ENCODE measurements at regions not wholly inside any gene's neighbourhood (a gene's known extent, or its start where the extent isn't known, plus 50 kb on each side); places are given as distances from the start of the nearest gene placed in this dataset.
A peak's percentile ranks its signal among the peaks of the same experiment; 100 is the strongest.

- Histone ChIP-seq H3K9me2 (ENCODE audit: insufficient read depth) (no peaks in the 10 kb centered on the region), H3K36me3 (ENCODE audit: control insufficient read depth in 1 of 2, insufficient read depth in 2 of 2, low read length in 2 of 2) (no peaks in the 10 kb centered on the region), H3K79me2 (ENCODE audit: insufficient read depth, low read length) (no peaks in the 10 kb centered on the region), H3K4me2 (ENCODE audit: low read length) (no peak overlapping the region), H4K20me1 (ENCODE audit: insufficient read depth) (no peaks in the 10 kb centered on the region), H3K9ac (ENCODE audit: low read length) (no peak overlapping the region), H3K4me1 (ENCODE audit: control insufficient read depth in 1 of 2, insufficient read depth in 2 of 2, low read length in 2 of 2) (peaks cover 0 to 4% of the 10 kb centered on the region in 2 experiments; a peak in 3 of 4 replicates), H3K4me3 (replicated peaks in 1 of 2; ENCODE audit: low read depth in 1 of 2, low read length in 2 of 2) (no peak overlapping the region), H3K27ac (ENCODE audit: low read depth, low read length) (no peak overlapping the region), H2AFZ (ENCODE audit: low read depth, low read length, poor library complexity, severe bottlenecking) (no peak overlapping the region), H3K27me3 (ENCODE audit: insufficient read depth, low read length) (no peaks in the 10 kb centered on the region), H3K9me3 (ENCODE audit: control insufficient read depth in 1 of 2, insufficient read depth in 1 of 2, low read depth in 1 of 2, low read length in 2 of 2) (no peaks in the 10 kb centered on the region)
- intact Hi-C loops (cut with micrococcal nuclease), result no loop called here
- CTCF ChIA-PET, result no interaction called here
- POLR2A ChIA-PET, result no interaction called here
- peak; percentile 32; the same call in 1 of the 2 replicates for ATAC-seq
- RAD21 ChIA-PET (ENCODE audit: low non-redundant PET in 1 of 2, low total read pairs in 2 of 2, uncharacterized antibody in 2 of 2, unreplicated experiment in 2 of 2), result no interaction called here
- no TSS peak for BruUV-seq (replicated peaks)
- TF ChIP-seq ELF1 (IDR thresholded peaks at IDR 0.05; ENCODE audit: borderline replicate concordance, low read depth), result no peak
- TF ChIP-seq TCF7L2 (IDR thresholded peaks at IDR 0.05; ENCODE audit: borderline replicate concordance, extremely low read depth, insufficient read depth, insufficient read length), result peak; percentile 78
- DNase-seq (ENCODE audit: low read depth, low spot score), result no peak
These were observed 221.8 kb downstream of the ENC1 start for GRCh38 chr5:74418709-74419108.

DNA sequence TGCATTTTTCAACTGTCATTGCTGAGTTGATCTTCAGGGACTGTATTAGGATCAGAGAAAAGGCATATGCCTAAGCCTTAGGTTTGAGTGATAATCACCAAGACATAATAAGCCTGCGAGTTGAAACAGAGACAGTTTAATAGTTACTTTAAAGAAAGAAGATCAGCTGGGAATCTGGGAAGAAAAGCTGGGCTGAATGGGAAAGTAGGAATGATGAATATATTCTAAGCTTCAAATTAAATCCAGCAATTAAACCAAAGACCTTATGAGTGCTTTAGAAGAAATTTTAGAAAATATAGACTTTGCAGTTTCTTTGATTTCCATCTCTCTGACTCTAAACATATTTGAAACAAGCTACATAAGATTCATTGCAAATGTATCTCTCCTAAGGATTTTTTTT, 222.3 kb downstream of the ENC1 start:
- H3K27ac ChIP-seq (ENCODE audit: low read depth, low read length), result no peak overlapping the region

More for the DNA sequence above, 222.3 kb downstream of the ENC1 start:
- Histone ChIP-seq H3K79me2 (ENCODE audit: insufficient read depth, low read length) (no peaks in the 10 kb centered on the region), H3K9me2 (ENCODE audit: insufficient read depth) (no peaks in the 10 kb centered on the region), H3K4me2 (ENCODE audit: low read length) (no peak overlapping the region), H4K20me1 (ENCODE audit: insufficient read depth) (no peaks in the 10 kb centered on the region), H2AFZ (ENCODE audit: low read depth, low read length, poor library complexity, severe bottlenecking) (no peak overlapping the region), H3K4me1 (ENCODE audit: control insufficient read depth in 1 of 2, insufficient read depth in 2 of 2, low read length in 2 of 2) (peaks cover 0 to 4% of the 10 kb centered on the region in 2 experiments; a peak in 3 of 4 replicates), H3K9ac (ENCODE audit: low read length) (no peak overlapping the region), H3K4me3 (replicated peaks in 1 of 2; ENCODE audit: low read depth in 1 of 2, low read length in 2 of 2) (no peak overlapping the region), H3K9me3 (ENCODE audit: control insufficient read depth in 1 of 2, insufficient read depth in 1 of 2, low read depth in 1 of 2, low read length in 2 of 2) (no peaks in the 10 kb centered on the region), H3K27me3 (ENCODE audit: insufficient read depth, low read length) (no peaks in the 10 kb centered on the region), H3K36me3 (ENCODE audit: control insufficient read depth in 1 of 2, insufficient read depth in 2 of 2, low read length in 2 of 2) (no peaks in the 10 kb centered on the region)
- DNase-seq (ENCODE audit: low read depth, low spot score) (no peak), ATAC-seq (no peak)
- BruUV-seq (replicated peaks), result no TSS peak
- ChIA-PET CTCF (no interaction called here), POLR2A (no interaction called here), RAD21 (ENCODE audit: low non-redundant PET in 1 of 2, low total read pairs in 2 of 2, uncharacterized antibody in 2 of 2, unreplicated experiment in 2 of 2) (no interaction called here)
- intact Hi-C loops (cut with micrococcal nuclease), result no loop called here
- TF ChIP-seq FOSL1 (IDR thresholded peaks at IDR 0.05; ENCODE audit: low read depth), result no peak
- no peak for TF ChIP-seq EGR1 (IDR thresholded peaks at IDR 0.05; ENCODE audit: low read depth)
- TF ChIP-seq CEBPB (IDR thresholded peaks at IDR 0.05; ENCODE audit: low read depth), result no peak
- no peak for TF ChIP-seq SRF (IDR thresholded peaks at IDR 0.05; ENCODE audit: low read depth)
- no peak for TF ChIP-seq SP1 (IDR thresholded peaks at IDR 0.05; ENCODE audit: low read depth)
- TF ChIP-seq, protein P1, sequence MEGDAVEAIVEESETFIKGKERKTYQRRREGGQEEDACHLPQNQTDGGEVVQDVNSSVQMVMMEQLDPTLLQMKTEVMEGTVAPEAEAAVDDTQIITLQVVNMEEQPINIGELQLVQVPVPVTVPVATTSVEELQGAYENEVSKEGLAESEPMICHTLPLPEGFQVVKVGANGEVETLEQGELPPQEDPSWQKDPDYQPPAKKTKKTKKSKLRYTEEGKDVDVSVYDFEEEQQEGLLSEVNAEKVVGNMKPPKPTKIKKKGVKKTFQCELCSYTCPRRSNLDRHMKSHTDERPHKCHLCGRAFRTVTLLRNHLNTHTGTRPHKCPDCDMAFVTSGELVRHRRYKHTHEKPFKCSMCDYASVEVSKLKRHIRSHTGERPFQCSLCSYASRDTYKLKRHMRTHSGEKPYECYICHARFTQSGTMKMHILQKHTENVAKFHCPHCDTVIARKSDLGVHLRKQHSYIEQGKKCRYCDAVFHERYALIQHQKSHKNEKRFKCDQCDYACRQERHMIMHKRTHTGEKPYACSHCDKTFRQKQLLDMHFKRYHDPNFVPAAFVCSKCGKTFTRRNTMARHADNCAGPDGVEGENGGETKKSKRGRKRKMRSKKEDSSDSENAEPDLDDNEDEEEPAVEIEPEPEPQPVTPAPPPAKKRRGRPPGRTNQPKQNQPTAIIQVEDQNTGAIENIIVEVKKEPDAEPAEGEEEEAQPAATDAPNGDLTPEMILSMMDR (IDR thresholded peaks at IDR 0.05 in 2 of 3, conservative IDR thresholded peaks at IDR 0.05 in 1 of 3; ENCODE audit: borderline replicate concordance in 1 of 3, insufficient read depth in 1 of 3, low read depth in 2 of 3, low read length in 2 of 3), result no peak
- no peak for TF ChIP-seq YY1 (IDR thresholded peaks at IDR 0.05; ENCODE audit: extremely low read depth, insufficient replicate concordance, low read depth, low read length)
- no peak for TF ChIP-seq MAX (IDR thresholded peaks at IDR 0.05)
- TF ChIP-seq TCF7L2 (IDR thresholded peaks at IDR 0.05; ENCODE audit: borderline replicate concordance, extremely low read depth, insufficient read depth, insufficient read length), result no peak
- no peak for TF ChIP-seq POLR2A (IDR thresholded peaks at IDR 0.05; ENCODE audit: borderline replicate concordance, extremely low read depth, insufficient read depth, insufficient read length)
- no peak for TF ChIP-seq ATF3 (IDR thresholded peaks at IDR 0.05)
- TF ChIP-seq RAD21 (IDR thresholded peaks at IDR 0.05; ENCODE audit: low read depth), result no peak
- no peak for TF ChIP-seq SIN3A (IDR thresholded peaks at IDR 0.05; ENCODE audit: low read depth)
- no peak for TF ChIP-seq JUND (IDR thresholded peaks at IDR 0.05)
- TF ChIP-seq CBX3 (IDR thresholded peaks at IDR 0.05; ENCODE audit: low read depth), result no peak
- no peak for TF ChIP-seq ELF1 (IDR thresholded peaks at IDR 0.05; ENCODE audit: borderline replicate concordance, low read depth)
